ENCODE measurements at regions not wholly inside any gene's neighbourhood (a gene's known extent, or its start where the extent isn't known, plus 50 kb on each side); places are given as distances from the start of the nearest gene placed in this dataset.

GRCh38 chrX:10902001-10902400, 209.1 kb upstream of the HCCS start:
- DNase-seq = no peak

GRCh38 chrX:10903523-10903922, 207.6 kb upstream of the HCCS start:
- DNase-seq = no peak

- no peak for DNase-seq
Observed at GRCh38 chrX:10904220-10904619, 206.9 kb upstream of the HCCS start.

- no peak for DNase-seq
Observed at GRCh38 chrX:10906866-10907265, 204.3 kb upstream of the HCCS start.

GRCh38 chrX:10922159-10922558, 189.0 kb upstream of the HCCS start:
- no peak for DNase-seq

GRCh38 chrX:10922835-10923234, 188.3 kb upstream of the HCCS start:
- no peak for DNase-seq

DNA sequence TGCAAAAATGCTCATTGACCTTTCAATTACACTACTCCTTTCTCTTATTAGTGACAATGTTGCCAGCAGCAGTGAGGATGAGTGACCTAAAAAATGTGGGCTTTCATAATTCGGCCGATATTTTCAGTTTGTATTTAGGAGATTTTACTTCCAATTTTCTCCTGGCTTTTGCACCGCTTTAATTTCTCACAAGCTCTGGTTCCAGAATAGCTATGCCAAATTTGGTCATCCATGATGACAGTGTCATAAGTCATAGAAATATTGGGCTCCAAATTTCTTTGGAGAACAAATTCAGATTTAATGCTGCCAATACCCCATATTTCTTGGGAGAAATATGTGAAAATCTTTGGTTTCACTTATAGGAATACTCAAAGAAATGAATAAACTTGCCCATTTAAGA, 187.7 kb upstream of the HCCS start:
- no peak for DNase-seq

DNA sequence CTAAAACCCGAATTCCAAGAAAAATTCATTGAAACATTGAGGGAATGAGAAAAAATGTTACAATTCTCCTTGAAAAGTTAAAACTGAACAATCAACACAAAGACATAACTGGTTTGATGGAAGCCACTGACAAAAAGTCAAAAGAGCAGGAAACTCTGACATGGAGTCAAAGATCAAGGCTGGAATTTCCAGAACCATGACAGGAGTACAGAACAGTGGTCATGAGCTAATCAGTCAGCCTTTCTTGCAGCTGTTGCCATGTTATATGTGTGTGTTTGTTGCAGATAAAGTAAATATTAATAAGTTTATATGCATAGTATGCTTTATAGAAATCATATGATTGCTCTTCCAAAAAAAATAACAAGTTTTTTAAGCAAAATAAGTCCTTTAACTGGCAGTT, 184.7 kb upstream of the HCCS start:
- DNase-seq = no peak

DNA sequence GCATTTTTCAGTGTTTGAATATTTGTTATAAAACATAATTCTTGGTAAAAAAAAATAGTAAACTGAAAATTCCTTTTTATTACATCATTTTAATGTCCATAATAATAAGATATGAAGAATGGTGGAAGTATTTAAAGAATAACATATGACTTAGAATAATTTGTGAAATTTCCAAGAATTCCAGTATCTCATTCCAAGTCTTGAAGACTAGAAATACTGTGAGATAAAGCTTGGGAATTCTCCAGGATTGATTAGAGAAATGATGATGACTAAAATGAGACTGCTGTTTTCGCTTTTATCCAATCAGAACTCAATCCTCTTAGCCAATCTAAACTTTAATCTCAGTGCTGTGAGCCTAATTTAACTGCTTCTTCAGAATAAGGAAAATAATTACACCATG, 184.2 kb upstream of the HCCS start:
- DNase-seq = no peak

DNA sequence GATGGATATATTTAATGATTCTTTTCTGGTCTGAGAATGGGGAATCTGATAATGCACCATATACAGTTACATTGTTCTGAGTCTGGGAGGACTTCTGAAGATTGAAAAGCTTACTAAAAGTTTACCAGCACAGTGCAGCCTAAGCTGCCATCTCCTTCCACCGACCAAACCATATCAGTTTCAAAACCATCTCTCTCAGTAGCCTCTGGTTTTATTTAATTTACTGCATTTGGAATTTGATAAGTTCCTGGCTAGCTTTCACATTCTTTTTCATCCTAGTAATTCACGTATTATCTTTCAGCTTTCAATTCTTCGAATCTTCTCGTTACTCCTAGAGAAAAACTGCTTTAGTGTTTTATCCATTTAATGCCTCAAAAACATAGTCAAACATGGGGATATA, 181.4 kb upstream of the HCCS start:
- DNase-seq = no peak

GRCh38 chrX:10930151-10930550, 181.0 kb upstream of the HCCS start:
- no peak for DNase-seq

GRCh38 chrX:10931976-10932375, 179.2 kb upstream of the HCCS start:
- no peak for DNase-seq

DNA sequence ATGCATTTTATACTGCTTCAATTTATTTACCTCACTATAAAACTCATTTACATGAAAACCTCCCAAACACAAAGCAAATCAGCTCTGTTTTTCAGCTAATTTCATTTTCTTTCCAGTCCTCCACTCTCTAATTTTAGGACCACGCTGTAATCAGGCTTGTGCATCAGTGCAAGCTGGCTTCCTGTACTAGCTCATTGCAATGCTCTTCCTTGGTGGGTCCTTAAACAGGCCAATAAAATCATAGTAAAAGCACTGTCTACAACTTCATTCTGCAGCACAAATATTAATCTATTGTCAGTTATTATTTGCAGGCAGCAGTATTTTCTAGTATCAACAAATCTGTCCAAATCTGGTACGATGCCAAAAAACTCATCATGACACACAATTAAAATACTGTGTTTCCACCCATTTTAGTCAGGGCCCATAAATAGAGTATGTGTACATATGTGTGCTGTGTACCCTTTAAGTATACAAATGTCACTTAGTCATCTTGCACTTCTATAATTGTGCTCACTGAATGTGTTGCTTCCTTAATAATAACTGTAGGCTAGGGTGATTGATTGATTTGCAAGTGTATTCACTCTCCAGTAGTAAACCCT, 178.2 kb upstream of the HCCS start:
- no peak for DNase-seq

GRCh38 chrX:10935501-10935900, 175.6 kb upstream of the HCCS start:
- no peak for DNase-seq

DNA sequence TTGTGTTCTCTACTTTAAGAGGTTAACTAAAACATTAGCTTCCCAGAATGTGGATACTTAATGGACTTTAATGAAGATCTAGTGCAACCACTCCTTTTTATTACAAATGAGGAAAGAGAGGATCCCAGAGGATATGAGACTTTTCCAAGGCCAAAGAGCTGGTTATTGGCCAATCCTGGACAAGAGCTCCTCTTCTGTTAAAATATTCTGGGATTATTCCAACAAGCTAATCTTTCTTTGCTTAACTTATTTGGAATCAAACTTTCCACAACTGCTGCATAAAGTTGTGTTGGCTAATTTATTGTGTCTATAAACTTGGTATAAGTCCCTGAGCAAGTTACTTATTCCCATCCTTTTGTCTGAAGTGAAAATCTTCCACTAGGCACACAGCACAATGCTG, 174.2 kb upstream of the HCCS start:
- DNase-seq = no peak

DNA sequence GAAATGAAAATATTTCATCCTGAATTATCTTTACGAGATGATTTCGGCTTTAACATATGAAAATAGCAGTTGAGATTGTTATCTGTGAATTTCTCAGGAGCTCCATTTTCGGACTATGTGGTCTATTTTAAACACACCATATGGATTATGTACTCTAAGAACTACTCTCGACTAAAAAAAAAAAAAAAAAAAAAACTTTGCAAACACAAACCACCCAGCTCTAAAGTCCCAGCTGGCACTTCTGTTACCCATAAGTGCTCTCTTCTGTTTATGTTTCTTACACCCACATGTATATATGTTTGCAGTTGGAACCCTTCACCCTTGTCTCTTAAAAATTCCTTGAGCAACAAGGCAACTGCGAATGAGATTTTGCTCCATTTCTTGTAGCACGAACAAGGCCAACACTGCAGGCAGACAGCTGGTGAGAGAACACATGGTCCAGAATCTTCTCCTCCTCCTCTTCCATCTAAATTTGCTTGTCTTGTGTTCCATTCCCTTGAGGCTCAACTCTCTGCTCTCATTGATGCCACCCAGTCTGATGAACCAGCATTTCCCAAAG, 172.7 kb upstream of the HCCS start:
- DNase-seq = no peak

GRCh38 chrX:10939424-10939823, 171.7 kb upstream of the HCCS start:
- no peak for DNase-seq

- DNase-seq = no peak
Observed at GRCh38 chrX:10944136-10944885, 166.8 kb upstream of the HCCS start.

- DNase-seq = no peak
Observed at GRCh38 chrX:10945498-10945897, 165.6 kb upstream of the HCCS start.

- DNase-seq = no peak
Observed at GRCh38 chrX:10949541-10949940, 161.6 kb upstream of the HCCS start.

DNA sequence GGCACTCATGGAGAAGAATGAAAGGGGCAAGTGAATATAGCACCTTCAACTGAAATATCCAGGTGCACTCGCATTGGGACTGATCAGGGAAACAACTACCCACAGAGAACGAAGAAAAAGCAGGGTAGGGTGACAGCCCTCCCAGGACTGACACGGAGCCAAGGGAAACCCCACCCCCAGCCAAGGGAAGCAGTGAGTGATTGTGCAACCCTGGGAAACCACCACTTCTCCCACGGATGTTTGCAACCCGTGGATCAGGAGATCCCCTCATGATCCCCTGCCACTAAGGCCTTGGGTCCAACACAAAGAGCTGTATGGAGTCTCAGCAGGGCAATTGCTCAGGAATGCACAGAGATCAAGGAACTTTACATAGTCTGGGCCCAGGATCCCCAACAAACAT, 158.5 kb upstream of the HCCS start:
- no peak for DNase-seq

DNA sequence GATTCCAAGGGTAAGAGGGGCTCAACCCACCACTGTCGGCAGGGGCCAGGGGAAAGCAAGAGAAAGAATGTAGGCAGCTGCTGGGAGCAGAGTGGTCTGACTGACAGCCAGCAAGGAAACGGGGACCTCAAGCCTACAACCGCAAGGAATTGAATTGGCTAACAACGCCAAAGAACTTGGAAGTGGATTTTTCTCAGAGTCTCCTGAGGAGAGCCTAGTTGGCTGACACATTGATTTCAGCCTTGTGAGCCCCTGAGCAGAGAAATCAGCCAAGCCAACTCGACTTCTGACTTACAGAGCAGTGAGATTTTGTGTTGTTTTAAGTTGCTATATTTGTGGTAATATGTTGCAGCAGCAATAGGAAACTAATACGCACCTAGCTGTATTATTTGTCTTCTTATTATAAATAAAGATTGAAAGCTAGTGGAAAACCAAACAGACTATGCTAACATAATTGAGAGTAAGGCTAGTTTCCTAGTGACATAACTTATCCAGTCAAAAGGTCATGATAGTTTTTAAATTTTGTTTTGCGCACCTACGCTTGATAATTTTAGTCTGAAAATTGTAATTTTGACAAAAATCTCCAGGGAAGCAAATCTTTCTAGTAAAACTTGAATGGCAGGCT, 145.8 kb upstream of the HCCS start:
- no peak for DNase-seq

- no peak for DNase-seq
Observed at GRCh38 chrX:10966057-10966456, 145.1 kb upstream of the HCCS start.

DNA sequence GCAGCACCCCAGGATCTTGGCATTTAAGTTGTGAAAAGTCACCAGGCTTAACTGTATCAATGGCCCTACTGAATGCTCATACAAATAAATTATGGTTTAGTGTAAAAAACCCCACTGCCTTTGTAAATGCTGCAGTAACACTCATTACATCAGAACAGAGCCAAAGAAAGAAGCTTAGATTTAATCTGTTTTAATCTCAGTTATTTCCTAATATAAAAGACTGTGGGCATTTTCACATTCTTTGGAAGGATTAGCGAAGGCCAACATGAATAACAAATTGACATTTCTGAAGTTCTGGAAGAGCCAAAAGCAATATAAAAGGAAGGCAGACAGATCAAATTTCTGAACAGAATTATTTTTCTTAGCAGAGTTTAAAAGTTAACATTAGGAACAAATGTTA, 140.0 kb upstream of the HCCS start:
- DNase-seq = no peak

Measured in stimulated activated CD4-positive, alpha-beta T cell treated with anti-CD3 and anti-CD28 coated beads, Interleukin-2, amount 100 ng/mL, for 48 hours (primary cell).